ENCODE measurements at regions not wholly inside any gene's neighbourhood (a gene's known extent, or its start where the extent isn't known, plus 50 kb on each side); places are given as distances from the start of the nearest gene placed in this dataset.

DNA sequence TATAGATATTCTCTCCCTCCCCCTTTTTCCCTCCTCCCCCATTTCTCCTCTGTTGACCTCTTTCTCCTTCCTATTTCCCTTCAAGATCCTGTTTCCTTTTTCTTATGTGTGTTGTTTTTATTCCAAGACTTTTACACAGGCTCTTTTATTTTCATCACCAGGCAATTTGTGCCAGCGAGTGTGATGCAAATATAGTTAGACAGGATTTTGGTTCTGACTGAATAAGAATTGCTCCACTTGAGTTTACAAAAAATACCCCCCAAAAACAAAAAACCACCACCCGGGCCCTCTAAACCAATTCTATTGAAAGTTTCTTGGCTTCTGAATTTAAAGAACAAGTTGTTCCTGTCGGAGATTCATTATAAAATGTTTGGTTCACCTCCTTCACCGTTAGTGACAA, 50.9 kb upstream of the MAPK4 start:
- TF ChIP-seq, protein P1, sequence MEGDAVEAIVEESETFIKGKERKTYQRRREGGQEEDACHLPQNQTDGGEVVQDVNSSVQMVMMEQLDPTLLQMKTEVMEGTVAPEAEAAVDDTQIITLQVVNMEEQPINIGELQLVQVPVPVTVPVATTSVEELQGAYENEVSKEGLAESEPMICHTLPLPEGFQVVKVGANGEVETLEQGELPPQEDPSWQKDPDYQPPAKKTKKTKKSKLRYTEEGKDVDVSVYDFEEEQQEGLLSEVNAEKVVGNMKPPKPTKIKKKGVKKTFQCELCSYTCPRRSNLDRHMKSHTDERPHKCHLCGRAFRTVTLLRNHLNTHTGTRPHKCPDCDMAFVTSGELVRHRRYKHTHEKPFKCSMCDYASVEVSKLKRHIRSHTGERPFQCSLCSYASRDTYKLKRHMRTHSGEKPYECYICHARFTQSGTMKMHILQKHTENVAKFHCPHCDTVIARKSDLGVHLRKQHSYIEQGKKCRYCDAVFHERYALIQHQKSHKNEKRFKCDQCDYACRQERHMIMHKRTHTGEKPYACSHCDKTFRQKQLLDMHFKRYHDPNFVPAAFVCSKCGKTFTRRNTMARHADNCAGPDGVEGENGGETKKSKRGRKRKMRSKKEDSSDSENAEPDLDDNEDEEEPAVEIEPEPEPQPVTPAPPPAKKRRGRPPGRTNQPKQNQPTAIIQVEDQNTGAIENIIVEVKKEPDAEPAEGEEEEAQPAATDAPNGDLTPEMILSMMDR (IDR thresholded peaks at IDR 0.05): no peak
- TF ChIP-seq POLR2AphosphoS5 (IDR thresholded peaks at IDR 0.05) (no peak), POLR2A (IDR thresholded peaks at IDR 0.05; ENCODE audit: low read depth) (no peak), EP300 (IDR thresholded peaks at IDR 0.05) (no peak)

Measured in esophagus muscularis mucosa (tissue), 4 donors.